ENCODE measurements at regions not wholly inside any gene's neighbourhood (a gene's known extent, or its start where the extent isn't known, plus 50 kb on each side); places are given as distances from the start of the nearest gene placed in this dataset.

DNA sequence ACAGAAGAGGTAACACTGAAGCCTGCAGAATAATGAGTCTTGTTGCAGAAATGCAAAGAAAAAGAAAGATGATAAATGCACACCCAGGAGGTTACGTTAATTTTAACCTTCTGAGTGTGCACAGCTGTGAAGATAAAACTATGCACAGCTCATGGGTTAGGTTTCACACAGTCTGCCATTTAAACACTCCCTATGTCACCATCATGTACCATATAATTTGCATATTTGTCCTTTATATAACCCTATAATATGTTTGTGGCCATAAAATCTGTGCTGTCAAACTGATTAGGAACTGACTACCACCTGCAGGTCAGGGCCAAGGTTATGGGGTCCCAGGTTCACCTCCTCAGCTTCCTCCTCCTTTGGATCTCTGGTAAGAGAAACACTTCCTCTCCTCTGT is 205.5 kb downstream of the RPIA start:
- H3K4me1 ChIP-seq (ENCODE audit: control insufficient read depth, extremely low read depth, insufficient read depth, low read length): no peaks in the 10 kb centered on the region
- intact Hi-C loops (cut with micrococcal nuclease) (no loop called here), dilution Hi-C loops (cut with MboI; ENCODE audit: extremely low pct_ligation_motif_present, low sequenced_read_pairs) (no loop called here)
- no peak overlapping the region for H2AFZ ChIP-seq (ENCODE audit: low read depth, low read length)
- H3K27ac ChIP-seq (ENCODE audit: insufficient read depth, low read depth, low read length): no peak overlapping the region
- FAIRE-seq (no peak), DNase-seq (ENCODE audit: low read depth, low spot score) (no peak)
- H3K9me1 ChIP-seq (replicated peaks; ENCODE audit: control insufficient read depth, extremely low read depth, insufficient read depth, low read length): no peaks in the 10 kb centered on the region
- no peak overlapping the region for H3K4me2 ChIP-seq (ENCODE audit: insufficient read depth, low read length)
- H3K36me3 ChIP-seq (ENCODE audit: control insufficient read depth in 2 of 2, extremely low read depth in 1 of 2, insufficient read depth in 2 of 2, low read length in 2 of 2): no peaks in the 10 kb centered on the region
- no peak overlapping the region for H3K9ac ChIP-seq (replicated peaks; ENCODE audit: extremely low read depth, insufficient read depth, low read length)
- H3K27me3 ChIP-seq (ENCODE audit: control insufficient read depth in 2 of 2, insufficient read depth in 2 of 2, low read length in 2 of 2): peaks cover 1 to 13% of the 10 kb centered on the region in 2 experiments
- ChIA-PET POLR2A (no interaction called here), CTCF (interaction anchor here (2.7 to 3.7 kb wide), 2 partner anchors 12 to 17 kb away, joined by 8 to 23 read pairs; no protein-coding TSS in a partner anchor)
- H3K79me2 ChIP-seq (ENCODE audit: control insufficient read depth, insufficient read depth, low read length): no peaks in the 10 kb centered on the region
- H3K9me3 ChIP-seq (replicated peaks; ENCODE audit: control insufficient read depth, insufficient read depth, low read length): no peaks in the 10 kb centered on the region
- no peaks in the 10 kb centered on the region for H4K20me1 ChIP-seq (replicated peaks; ENCODE audit: control insufficient read depth, extremely low read depth, insufficient read depth, low read length)
- no TSS peak for BruUV-seq (replicated peaks)
- H3K4me3 ChIP-seq (replicated peaks in 1 of 3; ENCODE audit: insufficient read depth in 1 of 3, low read depth in 1 of 3, low read length in 3 of 3): no peak overlapping the region
- no peak for TF ChIP-seq CTCF (IDR thresholded peaks at IDR 0.05; ENCODE audit: extremely low read depth in 1 of 2, insufficient read depth in 1 of 2, low read depth in 1 of 2, low read length in 2 of 2)
- TF ChIP-seq MAX (IDR thresholded peaks at IDR 0.05; ENCODE audit: insufficient read depth, insufficient read length): no peak
- TF ChIP-seq MYC (IDR thresholded peaks at IDR 0.05; ENCODE audit: low read depth, low read length): no peak
- no peak for TF ChIP-seq EZH2 (IDR thresholded peaks at IDR 0.05; ENCODE audit: borderline replicate concordance, low read depth, low read length, severe bottlenecking)
- no peak for TF ChIP-seq POLR2A (IDR thresholded peaks at IDR 0.05; ENCODE audit: low read depth, low read length)
- TF ChIP-seq POLR2AphosphoS5 (IDR thresholded peaks at IDR 0.05; ENCODE audit: insufficient read depth, low read depth, low read length): no peak
- TF ChIP-seq GATA2 (IDR thresholded peaks at IDR 0.05; ENCODE audit: insufficient read depth, insufficient read length, low read depth, low read length): no peak
- TF ChIP-seq FOS (IDR thresholded peaks at IDR 0.05; ENCODE audit: borderline replicate concordance, insufficient read depth, low read length): no peak
- no peak for TF ChIP-seq JUN (IDR thresholded peaks at IDR 0.05; ENCODE audit: borderline replicate concordance, insufficient read depth, insufficient read length, low read depth)
